K562 (cell line): ENCODE measurements at regions not wholly inside any gene's neighbourhood (a gene's known extent, or its start where the extent isn't known, plus 50 kb on each side); places are given as distances from the start of the nearest gene placed in this dataset.

Source experiments
- ATAC-seq: fragments of 200-7000 bp; cut with Tn5 transposase; 3 replicates; pipeline ENCODE4 v1.9.1; 2020; ENCODE audit warnings: moderate library complexity
- BruUV-seq: library from RNA; stranded (reverse); fragments of 400-500 nt; replicated peaks from 2 replicates; lab custom pipeline; 2021; lab: Mats Ljungman, UMichigan
- CTCF ChIA-PET: fragments of 300-600 bp; formaldehyde crosslinking; extraction: SDS; loops from one replicate; lab custom pipeline; 2021; ENCODE audit warnings: low intra/inter-chr PET ratio; lab: Yijun Ruan, JAX
- POLR2A ChIA-PET: fragments of 300-600, 350-650 bp; sonication (Branson Sonifier 250); formaldehyde crosslinking; extraction: SDS; loops from one replicate; lab custom pipeline; 2021; ENCODE audit warnings: antibody characterized with exemption, inconsistent platforms; lab: Yijun Ruan, JAX
- DNase-seq, 4 experiments: peaks; one replicate each; pipeline versions ENCODE4 v3.0.0 to v3.0.0-alpha.2; 2011 to 2018; ENCODE audit warnings: low spot score in 3 of 4, mixed read lengths in 3 of 4; ENCODE audit errors: extremely low read depth in 1 of 4
- FAIRE-seq: peaks from 2 replicates; lab custom pipeline; 2011; peaks lifted over from hg19 to GRCh38; lab: Jason Lieb, UNC
- H2AFZ ChIP-seq: 2 replicates; pipeline ENCODE4 v1.6.0; 2011; ENCODE audit warnings: low read depth, low read length, control low read depth, inconsistent platforms
- H3K27ac ChIP-seq: fragments of 200-600 bp; 3 replicates; pipeline ENCODE4 v1.8.0; 2011; ENCODE audit warnings: low read depth, mild to moderate bottlenecking, control low read depth, inconsistent platforms, low read length, moderate library complexity, mixed read lengths; ENCODE audit errors: extremely low read depth
- H3K27me3 ChIP-seq, 2 experiments: fragments of 300-600 bp in 1 of 2; 2 replicates in 1 of 2; 3 replicates in 1 of 2; pipeline versions ENCODE4 v1.6.0 to v1.8.0; 2011; ENCODE audit warnings: inconsistent platforms in 2 of 2, low read length in 2 of 2, mild to moderate bottlenecking in 1 of 2, mixed read lengths in 1 of 2, moderate library complexity in 1 of 2; ENCODE audit not compliant: control insufficient read depth in 2 of 2, insufficient read depth in 2 of 2
- H3K36me3 ChIP-seq: fragments of 300-600 bp; 3 replicates; pipeline ENCODE4 v1.8.0; 2011; ENCODE audit warnings: mild to moderate bottlenecking, low read length, inconsistent platforms; ENCODE audit not compliant: control insufficient read depth, insufficient read depth
- H3K4me1 ChIP-seq, 2 experiments: fragments of 200-600 bp in 1 of 2; replicated peaks in 1 of 2; 2 replicates in 1 of 2; 3 replicates in 1 of 2; pipeline versions ENCODE4 v1.5.1 to v1.8.0; 2011; ENCODE audit warnings: inconsistent platforms in 2 of 2, low read length in 2 of 2, mild to moderate bottlenecking in 1 of 2, mixed read lengths in 1 of 2, moderate library complexity in 1 of 2; ENCODE audit not compliant: control insufficient read depth in 2 of 2, insufficient read depth in 2 of 2
- H3K4me2 ChIP-seq: 2 replicates; pipeline ENCODE4 v1.6.1; 2011; ENCODE audit warnings: low read length, control low read depth, inconsistent platforms, mixed read lengths; ENCODE audit not compliant: insufficient read depth
- H3K4me3 ChIP-seq: fragments of 200-600 bp; sonication (generic), shearing (Covaris generic); 2 replicates; pipeline ENCODE4 v1.5.1; 2016; ENCODE audit warnings: control low read depth, inconsistent platforms
- H3K79me2 ChIP-seq: fragments of 200-600 bp; 3 replicates; pipeline ENCODE4 v1.8.0; 2011; ENCODE audit warnings: low read length, inconsistent platforms; ENCODE audit not compliant: control insufficient read depth, insufficient read depth
- H3K9ac ChIP-seq, 2 experiments: 2 replicates each; pipeline versions ENCODE4 v1.6.0 to v1.6.1; 2011; ENCODE audit warnings: low read depth in 2 of 2, low read length in 2 of 2, control low read depth in 1 of 2, inconsistent platforms in 1 of 2, mild to moderate bottlenecking in 1 of 2, mixed read lengths in 1 of 2; ENCODE audit not compliant: insufficient read depth in 1 of 2
- H3K9me1 ChIP-seq: one replicate; pipeline ENCODE4 v1.6.0; 2011; ENCODE audit warnings: inconsistent platforms, mild to moderate bottlenecking, low read length, moderate library complexity; ENCODE audit not compliant: control insufficient read depth, insufficient read depth
- H3K9me3 ChIP-seq: replicated peaks from 2 replicates; pipeline ENCODE4 v1.5.1; 2011; ENCODE audit warnings: low read depth, low read length, inconsistent platforms; ENCODE audit not compliant: control insufficient read depth, insufficient read depth
- H4K20me1 ChIP-seq: replicated peaks from 2 replicates; pipeline ENCODE4 v1.6.1; 2011; ENCODE audit warnings: low read length, inconsistent platforms, mixed read lengths; ENCODE audit not compliant: control insufficient read depth, insufficient read depth
- CBFA2T3 ChIP-seq: fragments of 450-650 bp; IDR thresholded peaks from 2 replicates; pipeline ENCODE4 v1.6.1; 2017
- HINFP ChIP-seq: fragments of 450-650 bp; conservative IDR thresholded peaks from 2 replicates; pipeline ENCODE4 v1.6.1; 2016; ENCODE audit warnings: missing genetic modification characterization, low read depth, mild to moderate bottlenecking, control low read depth, missing compliant biosample characterization
- HMGN3 ChIP-seq: IDR thresholded peaks from 2 replicates; pipeline ENCODE4 v1.6.1; 2011; ENCODE audit warnings: borderline replicate concordance, low read depth, mild to moderate bottlenecking, mixed read lengths, low read length; ENCODE audit not compliant: insufficient read length; ENCODE audit errors: extremely low read depth
- IRF1 ChIP-seq: sonication (generic); formaldehyde crosslinking; IDR thresholded peaks from 2 replicates; pipeline ENCODE4 v1.8.0; 2022; ENCODE audit warnings: missing genetic modification reagents, mild to moderate bottlenecking, borderline replicate concordance
- LEF1 ChIP-seq: fragments of 450-650 bp; IDR thresholded peaks from 2 replicates; pipeline ENCODE4 v1.6.1; 2016; ENCODE audit warnings: mild to moderate bottlenecking
- MLLT1 ChIP-seq, 2 experiments: fragments of 450-650 bp; IDR thresholded peaks; 2 replicates each; pipeline ENCODE4 v1.6.1; 2016
- MNT ChIP-seq, 2 experiments: fragments of 450-650 bp; conservative IDR thresholded peaks; 2 replicates each; pipeline ENCODE4 v1.6.1; 2017; ENCODE audit warnings: mild to moderate bottlenecking in 2 of 2, moderate library complexity in 2 of 2
- NFYB ChIP-seq: IDR thresholded peaks from 2 replicates; pipeline ENCODE4 v1.6.1; 2011; ENCODE audit warnings: mild to moderate bottlenecking, moderate library complexity; ENCODE audit not compliant: insufficient read length; ENCODE audit errors: extremely low read depth
- PHB2 ChIP-seq: fragments of 450-650 bp; IDR thresholded peaks from 2 replicates; pipeline ENCODE4 v1.6.1; 2017; ENCODE audit warnings: low read depth
- PHF21A ChIP-seq: fragments of 450-650 bp; IDR thresholded peaks from 2 replicates; pipeline ENCODE4 v1.6.1; 2017; ENCODE audit warnings: low read depth, borderline replicate concordance
- POU5F1 ChIP-seq: fragments of 150-350 bp; IDR thresholded peaks from 2 replicates; pipeline ENCODE4 v1.6.1; 2014; ENCODE audit warnings: borderline replicate concordance, low read length, low read depth, mild to moderate bottlenecking; ENCODE audit not compliant: partially characterized antibody
- PYGO2 ChIP-seq: fragments of 450-650 bp; IDR thresholded peaks from 2 replicates; pipeline ENCODE4 v1.6.1; 2016; ENCODE audit warnings: mild to moderate bottlenecking, missing genetic modification characterization, moderate library complexity, missing compliant biosample characterization
- SRSF3 ChIP-seq: fragments of 200-400 bp; formaldehyde crosslinking; IDR thresholded peaks from 2 replicates; pipeline ENCODE4 v1.6.1; 2016; ENCODE audit warnings: mild to moderate bottlenecking, low read length, moderate library complexity; ENCODE audit not compliant: insufficient read depth
- ZNF263 ChIP-seq: sonication (generic); formaldehyde crosslinking; IDR thresholded peaks from 2 replicates; pipeline ENCODE4 v1.8.0; 2022; ENCODE audit warnings: mild to moderate bottlenecking, missing genetic modification reagents, borderline replicate concordance
- in situ Hi-C: fragments of 300-500 bp; cut with MboI; formaldehyde crosslinking; loops from 4 replicates; pipeline ENCODE4 v1.15.0; 2018; ENCODE audit warnings: inconsistent platforms, mixed read lengths
- intact Hi-C: fragments of 100-400 bp; cut with micrococcal nuclease; formaldehyde crosslinking; loops from 2 replicates; pipeline ENCODE4 v1.14.2; 2022

GRCh38 chr3:78079514-78079913 is 1039.6 kb downstream of the ROBO2 start:
- in situ Hi-C loops: no loop called here
- H3K79me2 ChIP-seq: no peaks in the 10 kb centered on the region
- POLR2A ChIA-PET: no interaction called here
- intact Hi-C loops: no loop called here
- TF ChIP-seq PYGO2 (tag): no peak
- no peak for TF ChIP-seq ZNF263
- TF ChIP-seq NFYB: no peak
- no peak for TF ChIP-seq CBFA2T3
- no peak for TF ChIP-seq HINFP
- no peak for TF ChIP-seq HMGN3
- TF ChIP-seq MLLT1 (IDR thresholded peaks at IDR 0.05): no peak
- TF ChIP-seq LEF1: no peak
- no peak for TF ChIP-seq POU5F1
- TF ChIP-seq PHF21A: no peak
- no peak for TF ChIP-seq PHB2
- no peak for TF ChIP-seq IRF1 (CRISPR knock-in tag)
- TF ChIP-seq SRSF3: no peak
- TF ChIP-seq MNT (conservative IDR thresholded peaks at IDR 0.05): no peak
- no peak overlapping the region for H3K27ac ChIP-seq
- H2AFZ ChIP-seq: no peak overlapping the region
- no TSS peak for BruUV-seq
- no peak overlapping the region for H3K9ac ChIP-seq
- H3K27me3 ChIP-seq: no peaks in the 10 kb centered on the region
- DNase-seq (no peak), ATAC-seq (no peak), FAIRE-seq (no peak)
- CTCF ChIA-PET: no interaction called here
- no peaks in the 10 kb centered on the region for H3K9me1 ChIP-seq
- no peaks in the 10 kb centered on the region for H3K36me3 ChIP-seq
- H3K4me2 ChIP-seq: no peak overlapping the region
- no peaks in the 10 kb centered on the region for H4K20me1 ChIP-seq
- H3K9me3 ChIP-seq: no peaks in the 10 kb centered on the region
- no peaks in the 10 kb centered on the region for H3K4me1 ChIP-seq
- H3K4me3 ChIP-seq: no peak overlapping the region
